GM20431 (cell line): ENCODE measurements at regions not wholly inside any gene's neighbourhood (a gene's known extent, or its start where the extent isn't known, plus 50 kb on each side); places are given as distances from the start of the nearest gene placed in this dataset.

Source experiments
- in situ Hi-C: fragments of 300-500 bp; cut with MseI, MboI; formaldehyde crosslinking; loops from one replicate; pipeline ENCODE4 v1.15.0; 2020; ENCODE audit warnings: low sequenced_read_pairs; ENCODE audit not compliant: unreplicated experiment

DNA sequence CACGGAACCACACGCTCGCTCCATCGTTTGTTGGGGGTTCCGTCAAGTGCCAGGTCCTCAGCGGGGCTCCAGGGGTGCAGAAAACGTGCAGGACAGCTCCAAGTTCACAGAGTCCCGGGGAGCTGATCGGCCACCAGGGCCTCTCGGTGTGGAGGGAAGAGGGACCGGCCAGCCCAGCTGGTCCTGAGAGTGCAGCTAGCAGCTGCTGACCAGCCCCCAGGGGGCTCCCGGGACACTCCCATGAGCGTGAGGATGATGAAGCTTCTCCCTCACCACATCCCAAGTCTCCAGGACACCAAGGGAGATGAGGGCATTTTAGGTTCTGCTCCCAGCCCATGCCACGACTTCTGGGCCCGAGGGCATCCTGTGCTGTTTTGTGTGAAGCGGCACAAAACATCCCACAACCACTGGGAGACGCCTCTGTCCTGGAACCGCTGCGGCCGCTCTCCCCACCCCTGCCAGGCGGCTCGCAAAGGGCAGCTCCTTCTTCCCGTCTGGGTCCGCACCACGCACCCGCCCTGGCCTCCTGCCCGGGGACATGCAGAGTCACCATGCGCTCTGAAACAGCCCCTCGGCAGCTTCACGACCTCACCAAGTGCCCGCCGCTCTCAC, 67.5 kb upstream of the IRX4 start:
- in situ Hi-C loops = no loop called here

DNA sequence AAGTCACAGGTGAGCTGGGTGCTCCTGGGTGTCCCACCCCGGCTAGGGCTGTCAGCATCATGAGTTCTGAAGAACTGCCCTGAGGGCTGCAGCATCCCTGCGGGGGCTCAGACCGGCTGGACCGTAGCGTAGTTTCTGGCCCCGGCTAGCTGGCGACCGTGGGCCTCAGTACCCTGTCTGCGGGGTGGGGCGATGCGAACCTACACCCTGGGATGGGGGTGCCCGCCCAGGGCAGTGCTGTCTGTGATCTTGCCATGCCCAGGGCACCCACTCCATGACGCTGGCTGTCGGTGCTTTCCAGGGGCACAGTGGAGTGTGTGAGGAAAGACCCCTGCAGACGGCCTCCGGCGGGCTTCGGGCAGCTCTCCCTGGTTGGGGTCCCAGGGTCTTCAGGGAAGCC, 66.5 kb upstream of the IRX4 start:
- in situ Hi-C loops = no loop called here

DNA sequence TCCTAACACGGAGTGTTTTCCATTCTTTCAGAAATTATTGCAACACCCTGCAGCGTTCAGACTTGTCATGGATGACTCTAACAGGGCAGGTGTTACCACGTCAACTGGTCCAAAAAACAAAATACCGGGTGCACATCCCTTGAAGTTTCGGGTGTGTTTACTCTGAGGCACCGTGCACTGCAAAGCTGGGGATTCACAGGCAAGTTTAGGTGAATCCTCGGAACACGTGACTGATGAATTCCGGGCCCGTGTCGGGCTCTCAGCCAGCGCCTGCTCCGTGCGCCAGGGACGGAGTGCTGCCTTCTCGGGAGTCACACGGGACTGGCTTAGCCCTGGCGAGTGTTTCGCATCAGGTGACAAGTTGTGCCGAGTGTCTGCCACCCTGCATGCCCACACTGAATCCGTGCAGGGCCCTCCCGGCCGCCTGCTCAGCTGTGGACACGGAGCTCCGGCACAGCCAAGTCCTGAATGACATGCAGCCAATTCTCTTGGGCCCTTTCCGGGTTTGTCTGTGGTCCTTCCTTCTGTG, 66.0 kb upstream of the IRX4 start:
- in situ Hi-C loops = no loop called here

DNA sequence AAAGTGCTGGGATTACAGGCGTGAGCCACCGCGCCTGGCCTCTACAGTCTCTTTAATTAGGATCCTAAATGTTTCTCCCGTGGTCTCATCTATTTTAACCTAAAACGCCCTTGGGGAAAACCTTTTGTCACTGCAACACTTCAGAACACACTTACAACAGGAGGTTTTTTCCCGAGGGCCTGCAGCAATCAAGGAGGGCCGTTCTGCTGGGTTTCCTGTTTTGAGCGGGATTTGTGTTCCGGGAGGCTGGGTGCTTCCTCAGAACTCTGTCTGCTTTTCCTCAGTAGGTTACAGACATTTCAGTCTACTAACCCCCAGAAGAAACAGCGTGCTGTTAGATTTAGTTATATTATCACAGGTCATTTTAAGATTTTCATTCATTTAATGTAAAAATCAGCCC, 65.4 kb upstream of the IRX4 start:
- in situ Hi-C loops = no loop called here

DNA sequence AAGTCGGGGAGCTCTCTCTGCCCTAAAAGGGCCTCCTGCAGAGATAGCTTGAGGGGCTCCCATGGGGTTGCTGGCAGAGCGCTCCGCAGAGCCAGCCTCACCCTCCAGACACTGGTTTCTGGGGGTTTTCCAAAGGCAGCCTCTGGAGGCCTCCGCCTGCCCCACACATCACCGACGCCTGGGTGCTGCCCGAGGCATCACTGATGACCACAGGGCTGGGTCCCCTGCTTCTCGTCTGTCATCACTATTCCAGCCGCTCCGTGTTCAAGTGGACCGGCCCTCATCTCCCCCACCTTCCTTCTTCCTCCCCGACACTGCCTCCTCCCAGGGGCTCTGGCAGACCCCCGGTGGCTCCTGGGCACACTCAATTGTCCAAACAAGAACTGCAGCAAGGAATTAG, 64.1 kb upstream of the IRX4 start:
- in situ Hi-C loops = no loop called here

DNA sequence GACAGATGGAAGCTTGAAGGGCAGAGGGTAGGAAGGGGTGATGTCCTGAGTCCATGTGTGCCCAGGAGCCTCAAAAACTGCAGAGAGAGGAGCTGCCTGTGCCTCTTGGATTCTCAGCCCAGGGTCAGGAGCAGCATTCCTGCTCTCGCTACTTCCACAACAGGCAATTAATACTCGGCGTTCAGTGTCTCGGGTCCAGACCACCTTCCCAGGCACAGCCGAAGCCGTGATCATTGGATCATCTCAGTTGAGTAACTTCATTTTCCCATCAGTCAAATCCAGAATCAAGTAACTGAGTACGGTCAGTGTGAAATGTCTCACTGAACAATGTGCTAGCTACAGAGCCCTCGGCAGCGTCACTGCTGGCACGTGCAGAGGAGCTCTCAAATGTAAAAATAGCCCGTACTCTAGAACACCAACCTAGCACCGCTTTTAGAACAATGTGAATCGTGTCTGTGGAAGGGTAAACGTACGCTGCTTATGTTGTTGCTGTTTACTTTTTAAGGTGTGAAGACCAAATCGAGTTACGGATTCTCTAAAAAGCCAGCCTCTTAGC, 63.5 kb upstream of the IRX4 start:
- in situ Hi-C loops = no loop called here

DNA sequence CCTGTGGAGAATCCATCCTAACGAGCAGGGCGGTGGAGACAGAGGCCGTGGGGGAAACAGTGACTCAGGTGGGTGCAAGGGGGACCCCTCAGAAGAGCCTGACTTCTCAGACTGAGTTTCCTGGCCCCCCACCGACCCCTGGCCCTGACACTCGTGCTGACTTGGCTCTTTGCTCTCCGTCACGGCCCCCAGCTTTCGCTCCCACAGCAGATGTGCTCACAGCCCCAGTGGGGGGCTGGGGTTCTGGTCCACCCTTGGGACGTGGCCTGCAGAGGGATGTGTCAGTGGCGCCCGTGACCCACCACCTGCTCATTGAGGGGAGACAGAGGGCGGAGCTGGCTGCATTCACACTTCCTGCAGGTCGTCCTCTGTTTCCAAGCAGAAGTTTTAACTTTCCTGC, 62.9 kb upstream of the IRX4 start:
- in situ Hi-C loops = no loop called here

DNA sequence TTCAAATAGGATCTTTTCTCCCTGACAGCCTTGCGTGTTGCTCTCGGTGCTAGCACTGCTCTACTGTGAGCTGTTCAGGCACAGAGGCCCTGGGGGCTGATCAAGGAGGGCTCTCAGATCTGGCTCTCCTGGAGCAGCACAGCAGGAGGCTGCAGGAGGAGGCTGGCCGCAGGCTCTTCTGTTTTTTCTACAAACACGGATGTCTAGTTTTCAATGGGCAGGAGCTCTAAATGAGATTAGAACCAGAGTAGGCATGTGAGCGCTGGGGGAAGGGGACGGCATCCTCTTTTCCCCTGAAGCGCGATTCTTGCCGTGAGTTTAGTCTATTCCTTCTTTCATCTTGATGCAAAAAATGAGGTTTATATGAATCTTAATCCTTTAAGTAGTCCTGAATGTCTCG, 61.7 kb upstream of the IRX4 start:
- in situ Hi-C loops = no loop called here

DNA sequence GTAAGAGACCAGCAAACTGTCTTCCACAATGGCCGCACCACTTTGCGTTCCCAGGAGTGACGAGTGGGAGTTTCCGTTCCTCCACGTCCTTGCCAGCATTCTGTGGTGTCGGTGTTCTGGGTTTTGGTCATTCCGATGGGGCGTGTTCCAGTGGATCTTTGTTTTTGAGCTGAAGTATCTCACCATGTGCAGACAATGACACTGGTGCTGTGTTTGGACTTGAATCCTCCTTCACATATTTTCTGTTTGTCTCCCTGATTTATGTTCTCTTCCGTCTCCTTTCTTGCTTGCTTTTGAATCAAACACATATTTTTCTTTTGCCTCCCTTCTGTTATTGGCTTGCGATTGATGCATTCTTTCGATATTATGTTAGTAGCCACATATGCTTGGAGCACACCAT, 60.8 kb upstream of the IRX4 start:
- in situ Hi-C loops = no loop called here

DNA sequence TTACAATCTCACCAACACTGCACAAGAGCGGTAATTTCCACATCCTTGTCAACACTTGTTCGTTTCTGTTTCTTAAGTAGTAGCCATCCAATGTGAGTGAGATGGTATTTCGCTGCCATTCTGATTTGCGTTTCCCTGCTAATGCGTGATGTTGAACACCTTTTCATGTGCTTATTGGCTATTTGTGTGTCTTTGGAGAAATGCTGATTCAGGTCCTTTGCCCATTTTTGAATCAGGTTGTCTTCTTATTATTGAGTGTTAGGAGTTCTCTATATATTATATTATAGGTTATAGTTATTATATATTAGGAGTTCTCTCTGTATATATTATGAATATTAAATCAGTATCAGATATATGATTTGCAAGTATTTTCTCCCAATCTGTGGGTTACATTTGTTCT, 59.9 kb upstream of the IRX4 start:
- in situ Hi-C loops = no loop called here

DNA sequence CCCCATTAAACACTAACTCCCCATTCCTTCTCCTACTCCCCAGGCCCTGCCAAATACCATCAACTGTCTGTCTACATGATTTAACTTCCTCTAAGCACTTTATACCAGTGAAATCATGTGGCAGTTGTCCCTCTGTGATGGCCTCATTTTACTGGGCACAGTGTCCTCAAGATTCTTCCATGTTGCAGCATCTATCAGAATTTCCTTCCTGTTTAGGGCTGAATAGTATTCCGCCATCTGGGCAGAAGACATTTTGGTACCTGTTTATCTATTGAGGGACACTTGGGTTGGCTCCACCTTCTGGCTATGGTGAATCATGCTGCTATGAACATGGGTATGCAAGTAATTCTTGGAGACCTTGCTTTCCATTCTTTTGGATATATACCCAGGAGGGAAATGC, 59.4 kb upstream of the IRX4 start:
- in situ Hi-C loops = no loop called here

DNA sequence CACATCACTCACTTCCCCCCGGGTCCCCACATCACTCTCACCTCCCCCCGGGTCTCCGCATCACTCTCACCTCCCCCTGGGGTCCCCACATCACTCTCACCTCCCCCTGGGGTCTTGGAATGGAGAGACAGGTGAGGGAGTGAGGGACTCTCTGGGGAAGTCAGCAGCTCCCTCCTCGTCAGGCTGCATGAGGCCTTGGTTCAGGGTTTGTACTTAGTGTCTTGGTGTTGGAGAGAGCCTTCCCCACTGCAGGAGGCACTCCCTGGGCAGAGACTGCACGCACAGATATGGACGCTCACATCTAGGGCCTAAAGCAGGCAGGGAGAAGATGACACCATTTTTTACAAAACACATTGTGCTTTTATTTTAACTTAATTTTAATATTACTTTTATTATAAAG, 56.5 kb upstream of the IRX4 start:
- in situ Hi-C loops = no loop called here

DNA sequence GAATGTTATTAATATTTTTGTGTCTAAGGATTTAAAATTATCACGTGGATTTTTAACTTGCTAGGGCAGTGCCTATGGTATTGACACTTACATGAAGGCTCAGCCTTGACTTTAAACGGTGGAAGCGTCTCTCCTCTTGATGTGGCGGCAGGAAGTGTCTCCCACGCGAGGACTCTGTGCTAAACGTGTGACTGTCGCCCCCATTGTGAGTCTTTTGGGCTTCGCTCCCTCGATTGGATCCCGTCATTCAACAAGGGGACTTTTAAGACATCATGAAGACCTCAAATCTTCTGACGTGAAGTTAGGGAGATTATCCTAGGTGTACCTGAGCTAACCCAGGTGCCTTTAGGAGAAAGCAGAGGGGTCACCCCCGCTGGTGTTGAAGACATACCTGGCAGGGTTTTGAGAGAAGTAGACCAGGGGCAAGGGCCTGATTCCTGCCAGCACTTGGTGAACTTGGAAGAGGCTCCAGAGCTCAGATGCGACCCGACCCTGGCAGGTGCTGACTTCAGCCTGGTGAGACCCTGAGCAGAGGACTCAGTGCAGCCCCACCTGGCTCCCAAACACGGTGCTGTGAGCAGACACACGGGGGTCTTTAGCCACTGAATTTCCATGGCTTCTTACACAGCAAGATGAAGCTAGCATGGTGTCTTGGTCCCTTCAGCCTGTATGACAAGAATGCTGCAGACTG, 55.7 kb upstream of the IRX4 start:
- in situ Hi-C loops = no loop called here

DNA sequence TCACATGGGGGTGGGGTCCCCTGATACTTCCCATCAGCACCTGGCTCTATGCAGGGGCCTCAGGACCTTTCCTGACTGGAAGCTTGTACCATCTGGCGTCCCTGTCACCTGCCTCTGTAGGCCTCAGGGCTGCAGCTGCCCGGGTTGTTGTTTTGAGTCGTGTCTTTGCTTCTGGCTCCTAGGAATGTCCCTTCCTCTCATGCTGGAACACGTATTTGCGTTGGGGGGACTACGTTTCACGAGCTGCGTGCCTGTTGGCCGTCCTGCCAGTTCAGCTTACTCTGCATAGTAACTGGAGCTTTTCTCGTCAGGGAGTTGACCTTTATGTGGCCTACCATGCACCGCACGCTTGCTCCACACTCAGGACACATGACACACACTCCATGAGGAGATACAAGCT, 54.9 kb upstream of the IRX4 start:
- in situ Hi-C loops = no loop called here

DNA sequence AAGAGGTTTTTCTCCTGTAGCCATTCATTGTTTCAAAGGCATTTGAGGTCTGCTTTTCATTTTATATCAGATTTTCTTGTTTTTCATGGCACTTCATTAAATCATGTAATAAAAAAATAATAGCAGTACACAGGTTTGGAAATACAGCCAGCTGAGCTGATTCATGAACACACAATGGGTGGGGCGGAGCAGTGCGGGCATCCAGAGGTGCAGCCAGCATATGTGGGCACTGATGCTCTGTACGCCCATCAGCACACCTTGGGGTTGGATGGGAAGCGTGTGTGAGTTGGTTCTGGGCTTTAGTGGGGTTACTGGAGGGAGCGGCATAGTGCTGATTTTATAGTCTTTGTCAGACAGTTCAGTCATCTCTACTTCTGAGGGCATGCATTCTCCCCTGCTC, 54.2 kb upstream of the IRX4 start:
- in situ Hi-C loops = no loop called here

DNA sequence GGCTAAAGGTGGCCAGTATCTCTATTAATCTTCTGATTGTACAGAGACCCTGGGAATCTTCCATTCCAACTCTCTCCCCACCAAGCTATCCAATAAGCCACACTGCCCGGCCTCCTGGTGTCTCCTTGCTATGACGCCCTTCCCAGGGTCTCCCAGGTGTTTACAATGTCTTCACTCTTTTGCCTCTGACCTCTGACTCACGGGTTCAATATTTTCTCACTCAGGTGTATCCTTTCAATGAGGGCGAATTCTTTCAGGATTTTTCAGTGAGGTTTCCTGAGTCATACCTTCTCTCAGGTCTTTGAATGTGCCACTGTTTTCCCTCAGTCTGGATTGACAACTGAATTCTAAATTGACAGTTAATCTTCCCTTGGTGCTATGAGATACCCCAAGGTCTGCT, 53.7 kb upstream of the IRX4 start:
- in situ Hi-C loops = no loop called here

DNA sequence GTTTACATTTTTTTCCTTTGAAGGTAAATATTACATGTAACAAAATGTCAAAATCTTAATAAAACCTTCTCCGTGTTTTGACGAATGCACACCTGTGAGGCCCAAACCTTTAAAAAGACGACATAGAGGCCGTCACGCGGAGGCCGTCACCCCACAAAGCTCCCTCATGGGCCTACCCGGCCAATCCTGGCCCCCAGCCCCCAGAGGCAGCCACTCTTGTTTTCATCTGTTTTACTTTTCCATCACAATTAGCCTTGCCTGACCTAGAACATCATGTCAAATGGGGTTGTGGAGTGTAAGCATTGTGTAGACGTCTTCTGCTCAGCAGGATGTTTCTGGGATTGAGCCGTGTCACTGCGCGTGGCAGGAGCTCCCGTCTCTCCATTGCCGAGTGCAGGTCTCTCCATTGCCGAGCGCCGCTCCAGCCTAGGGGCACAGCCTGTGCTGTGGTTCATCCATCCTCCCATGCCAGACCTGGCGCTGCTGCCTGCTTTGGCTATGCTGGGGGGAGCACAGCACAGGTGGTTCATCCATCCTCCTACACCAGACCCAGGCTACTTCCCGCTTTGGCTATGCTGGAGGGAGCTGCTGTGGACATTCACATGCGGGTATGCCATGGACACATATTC, 52.2 kb upstream of the IRX4 start:
- in situ Hi-C loops = no loop called here

DNA sequence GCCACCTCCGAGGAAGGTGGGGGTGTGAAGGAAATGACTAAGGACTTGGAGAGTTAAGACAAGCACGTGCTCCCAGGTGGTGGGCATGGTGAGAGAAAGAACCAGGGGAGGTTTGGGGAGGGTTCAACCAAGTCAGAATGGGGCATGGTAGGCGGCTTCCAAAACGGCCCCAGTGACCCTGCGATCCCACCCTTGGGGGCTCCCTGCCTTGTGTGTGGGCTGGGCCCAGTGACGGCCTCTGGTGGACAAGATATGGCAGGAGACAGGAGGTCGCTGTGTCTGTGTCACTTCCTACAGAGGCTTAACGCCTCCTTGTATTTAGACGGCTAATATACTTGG, 51.3 kb upstream of the IRX4 start:
- in situ Hi-C loops = no loop called here

DNA sequence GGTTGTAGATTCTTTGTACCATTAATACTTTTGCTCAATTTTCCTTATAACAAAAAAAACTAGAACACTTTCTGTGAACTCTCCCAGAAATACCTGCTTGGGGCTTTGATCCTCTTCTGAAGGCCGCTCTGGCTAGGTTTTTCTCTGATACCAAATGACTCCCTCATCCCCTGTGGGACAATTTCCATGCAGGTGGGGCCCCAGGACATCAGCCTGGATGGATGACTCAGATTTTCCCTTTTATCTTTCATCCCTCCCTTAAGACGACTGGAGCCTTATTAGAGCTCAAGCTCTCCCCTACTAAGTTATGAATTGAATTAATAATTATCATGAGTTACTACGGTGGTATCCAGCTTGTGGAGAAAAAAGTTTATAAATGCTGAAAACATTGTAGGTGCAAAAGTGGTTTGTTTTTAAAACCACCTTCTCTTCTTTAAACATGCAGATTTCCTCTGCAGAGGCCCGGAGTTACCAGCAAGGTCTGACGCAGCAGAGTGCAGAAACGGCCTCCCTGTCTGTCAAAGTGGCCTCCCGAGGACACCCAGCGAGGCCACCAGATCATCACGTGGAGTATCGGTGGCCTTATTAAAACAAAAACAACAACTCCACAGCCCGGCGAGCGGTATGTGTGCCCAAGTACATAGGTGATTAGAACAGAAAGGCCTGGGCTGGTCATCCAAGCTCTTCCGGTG, 50.8 kb upstream of the IRX4 start:
- in situ Hi-C loops = no loop called here
